Caki2 (cell line): ENCODE measurements at regions not wholly inside any gene's neighbourhood (a gene's known extent, or its start where the extent isn't known, plus 50 kb on each side); places are given as distances from the start of the nearest gene placed in this dataset.

Experiments
- DNase-seq: peaks from one replicate; pipeline ENCODE4 v3.0.0-alpha.2; 2015; ENCODE audit warnings: low read depth
- in situ Hi-C: cut with HindIII; loops from 2 replicates; pipeline ENCODE4 v1.10.0; 2016; ENCODE audit warnings: low sequenced_read_pairs, low pct_unique_long_range_greater_than_20kb, mixed read lengths

- in situ Hi-C loops, result no loop called here
Measured at GRCh38 chr2:70036290-70036689, 51.0 kb upstream of the PCBP1 start.

GRCh38 chr2:70035344-70035844, 51.9 kb upstream of the PCBP1 start:
- peak; percentile 12 for DNase-seq
- in situ Hi-C loops, result no loop called here

More at GRCh38 chr2:70036290-70036689, 51.0 kb upstream of the PCBP1 start:
- DNase-seq, result no peak

- in situ Hi-C loops, result no loop called here
- no peak for DNase-seq
Measured at GRCh38 chr2:70030724-70031420, 56.4 kb upstream of the PCBP1 start.

DNA sequence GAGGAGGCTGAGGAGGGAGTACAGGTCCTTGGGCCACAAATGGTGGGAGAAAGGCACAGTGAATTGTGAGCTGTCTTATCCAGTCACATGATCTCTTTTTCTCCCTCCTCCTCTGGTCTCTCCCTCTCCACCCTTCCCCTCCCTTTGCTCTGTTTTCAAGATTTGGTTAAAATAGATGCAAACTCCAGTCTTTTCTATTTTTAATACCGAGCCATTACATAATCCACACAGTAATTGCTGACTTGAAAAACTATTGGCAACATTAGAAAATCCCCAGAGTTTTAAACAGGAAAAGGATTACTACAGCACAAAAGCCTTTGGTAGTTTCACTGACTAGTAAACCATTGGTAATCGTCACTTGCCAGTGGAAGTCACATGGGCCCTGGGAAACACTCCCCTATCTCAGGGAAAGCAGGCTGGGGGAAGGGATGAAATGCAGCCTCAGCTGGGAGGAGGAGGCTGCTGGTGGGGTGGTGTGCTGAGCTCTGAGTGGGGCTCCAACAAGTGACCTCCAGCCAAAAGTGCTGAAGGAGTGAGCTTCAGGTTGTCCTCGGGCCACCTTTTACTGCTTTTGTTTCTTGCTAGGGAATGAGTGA, 57.4 kb upstream of the PCBP1 start:
- in situ Hi-C loops, result no loop called here
- peak; percentile 69 for DNase-seq

GRCh38 chr2:70024284-70024683, 62.9 kb upstream of the ASPRV1 start:
- DNase-seq, result no peak
- in situ Hi-C loops, result no loop called here

DNA sequence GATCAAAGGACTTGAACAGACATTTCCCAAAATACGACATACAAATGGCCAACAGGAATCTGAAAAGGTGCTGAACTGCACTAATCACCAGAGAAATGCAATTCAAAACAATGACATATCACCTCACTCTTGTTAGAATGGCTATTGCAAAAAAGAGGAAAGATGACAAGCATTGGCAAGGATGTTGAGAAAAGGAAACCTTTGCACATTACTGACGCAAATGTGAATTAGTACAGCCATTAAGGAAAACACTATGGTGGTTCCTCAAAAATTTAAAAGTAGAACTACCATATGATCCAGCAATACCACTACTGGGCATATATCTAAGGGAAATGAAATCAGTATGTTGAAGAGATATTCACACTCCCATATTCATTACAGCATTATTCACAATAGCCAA, 57.7 kb upstream of the ASPRV1 start:
- in situ Hi-C loops, result no loop called here
- no peak for DNase-seq

GRCh38 chr2:70017962-70018361, 56.5 kb upstream of the ASPRV1 start:
- no peak for DNase-seq
- in situ Hi-C loops, result no loop called here

- no peak for DNase-seq
- in situ Hi-C loops, result no loop called here
Measured at GRCh38 chr2:70014959-70015358, 53.5 kb upstream of the ASPRV1 start.

GRCh38 chr2:70012887-70013286, 51.5 kb upstream of the ASPRV1 start:
- in situ Hi-C loops, result no loop called here
- no peak for DNase-seq

- in situ Hi-C loops, result no loop called here
- DNase-seq, result no peak
Measured at GRCh38 chr2:70011786-70012185, 50.4 kb upstream of the ASPRV1 start.

- no peak for DNase-seq
- in situ Hi-C loops, result no loop called here
Measured at GRCh38 chr2:70011335-70011734, 49.9 kb upstream of the ASPRV1 start.
